Brain microvascular endothelial cell (primary cell): ENCODE measurements at regions not wholly inside any gene's neighbourhood (a gene's known extent, or its start where the extent isn't known, plus 50 kb on each side); places are given as distances from the start of the nearest gene placed in this dataset.

ENCODE experiments used
- DNase-seq: peaks from one replicate; pipeline ENCODE4 v3.0.0-alpha.2; 2020
- H3K27ac ChIP-seq: fragments of 250-450 bp; sonication (Bioruptor Pico); 2 replicates; pipeline ENCODE4 v1.5.1; 2020; ENCODE audit warnings: mild to moderate bottlenecking, moderate library complexity
- H3K27me3 ChIP-seq: fragments of 250-450 bp; sonication (Bioruptor Pico); replicated peaks from 2 replicates; pipeline ENCODE4 v1.5.1; 2020; ENCODE audit warnings: mild to moderate bottlenecking
- H3K36me3 ChIP-seq: fragments of 250-450 bp; sonication (Bioruptor Pico); replicated peaks from 2 replicates; pipeline ENCODE4 v1.5.1; 2020; ENCODE audit warnings: mild to moderate bottlenecking
- H3K4me3 ChIP-seq: 2 replicates; pipeline ENCODE4 v1.5.1; 2011; ENCODE audit warnings: low read depth, mild to moderate bottlenecking, control low read depth, low read length, moderate library complexity
- in situ Hi-C: cut with HindIII; loops from 2 replicates; pipeline ENCODE4 v1.10.0; 2017; ENCODE audit warnings: low sequenced_read_pairs, low pct_ligation_motif_present
- TF ChIP-seq, protein P1 (sequence below): IDR thresholded peaks from 2 replicates; pipeline ENCODE4 v1.5.1; 2011; ENCODE audit warnings: low read depth, mild to moderate bottlenecking, moderate library complexity, low read length, control low read depth, inconsistent platforms; ENCODE audit errors: missing control alignments

DNA sequence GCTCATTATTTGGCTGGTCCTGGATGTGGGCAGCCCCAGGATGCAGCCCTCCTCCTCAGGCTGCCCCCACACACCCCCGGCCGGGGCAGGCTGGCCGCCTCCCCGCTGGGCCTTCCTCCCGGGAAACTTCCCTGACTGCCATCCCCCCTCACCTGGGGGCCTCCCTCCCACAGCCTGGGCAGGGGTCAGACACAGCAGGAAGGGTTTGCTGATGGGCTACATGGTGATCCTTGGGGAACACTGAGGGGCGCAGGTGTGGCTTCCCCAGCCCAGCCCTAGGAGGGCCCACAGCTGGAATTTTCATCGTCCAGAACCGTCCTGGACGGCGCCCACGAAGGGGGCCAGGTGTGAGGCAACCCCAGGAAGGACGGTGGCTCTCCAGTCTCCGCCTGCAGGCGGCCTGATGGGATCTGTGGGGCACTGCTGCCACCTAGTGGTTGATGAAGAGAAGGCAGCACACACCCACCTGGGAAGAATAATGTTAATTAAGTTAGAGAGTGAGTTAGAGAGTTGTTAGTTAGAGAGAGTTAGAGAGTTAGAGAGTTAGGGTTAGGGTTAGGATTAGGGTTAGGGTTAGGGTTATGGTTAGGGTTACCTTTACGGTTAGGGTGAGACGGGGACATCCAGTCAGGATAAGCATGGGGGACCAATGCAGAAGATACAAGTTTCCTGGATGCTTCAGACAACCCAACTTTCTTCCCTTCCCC is 75.9 kb upstream of the PRR5 start:
- peak; percentile 33 for DNase-seq
- Histone ChIP-seq H3K36me3 (no peaks in the 10 kb centered on the region), H3K27ac (no peak overlapping the region), H3K27me3 (no peaks in the 10 kb centered on the region), H3K4me3 (no peak overlapping the region)
- in situ Hi-C loops = no loop called here
- TF ChIP-seq, protein P1, sequence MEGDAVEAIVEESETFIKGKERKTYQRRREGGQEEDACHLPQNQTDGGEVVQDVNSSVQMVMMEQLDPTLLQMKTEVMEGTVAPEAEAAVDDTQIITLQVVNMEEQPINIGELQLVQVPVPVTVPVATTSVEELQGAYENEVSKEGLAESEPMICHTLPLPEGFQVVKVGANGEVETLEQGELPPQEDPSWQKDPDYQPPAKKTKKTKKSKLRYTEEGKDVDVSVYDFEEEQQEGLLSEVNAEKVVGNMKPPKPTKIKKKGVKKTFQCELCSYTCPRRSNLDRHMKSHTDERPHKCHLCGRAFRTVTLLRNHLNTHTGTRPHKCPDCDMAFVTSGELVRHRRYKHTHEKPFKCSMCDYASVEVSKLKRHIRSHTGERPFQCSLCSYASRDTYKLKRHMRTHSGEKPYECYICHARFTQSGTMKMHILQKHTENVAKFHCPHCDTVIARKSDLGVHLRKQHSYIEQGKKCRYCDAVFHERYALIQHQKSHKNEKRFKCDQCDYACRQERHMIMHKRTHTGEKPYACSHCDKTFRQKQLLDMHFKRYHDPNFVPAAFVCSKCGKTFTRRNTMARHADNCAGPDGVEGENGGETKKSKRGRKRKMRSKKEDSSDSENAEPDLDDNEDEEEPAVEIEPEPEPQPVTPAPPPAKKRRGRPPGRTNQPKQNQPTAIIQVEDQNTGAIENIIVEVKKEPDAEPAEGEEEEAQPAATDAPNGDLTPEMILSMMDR = peak; percentile 93

DNA sequence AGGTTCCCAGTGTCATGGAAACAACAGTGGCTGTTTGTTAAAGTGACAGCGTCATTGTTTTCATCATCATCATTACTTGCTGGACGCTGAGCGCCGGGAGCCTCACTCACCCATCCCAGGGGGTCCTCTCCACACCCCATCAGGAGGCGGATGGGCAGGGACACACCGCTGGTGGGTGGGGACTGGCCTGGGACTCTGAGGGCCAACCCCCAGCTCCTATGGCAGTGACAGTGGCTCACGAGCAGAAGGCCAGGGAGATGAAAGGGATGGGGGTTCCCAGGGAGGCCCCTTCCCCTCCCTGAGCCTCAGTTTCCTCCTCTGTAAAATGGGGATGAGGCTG is 76.6 kb upstream of the PRR5 start:
- Histone ChIP-seq H3K36me3 (no peaks in the 10 kb centered on the region), H3K27ac (no peak overlapping the region), H3K4me3 (no peak overlapping the region), H3K27me3 (no peaks in the 10 kb centered on the region)
- in situ Hi-C loops = no loop called here
- DNase-seq = no peak
- TF ChIP-seq, protein P1 = no peak

DNA sequence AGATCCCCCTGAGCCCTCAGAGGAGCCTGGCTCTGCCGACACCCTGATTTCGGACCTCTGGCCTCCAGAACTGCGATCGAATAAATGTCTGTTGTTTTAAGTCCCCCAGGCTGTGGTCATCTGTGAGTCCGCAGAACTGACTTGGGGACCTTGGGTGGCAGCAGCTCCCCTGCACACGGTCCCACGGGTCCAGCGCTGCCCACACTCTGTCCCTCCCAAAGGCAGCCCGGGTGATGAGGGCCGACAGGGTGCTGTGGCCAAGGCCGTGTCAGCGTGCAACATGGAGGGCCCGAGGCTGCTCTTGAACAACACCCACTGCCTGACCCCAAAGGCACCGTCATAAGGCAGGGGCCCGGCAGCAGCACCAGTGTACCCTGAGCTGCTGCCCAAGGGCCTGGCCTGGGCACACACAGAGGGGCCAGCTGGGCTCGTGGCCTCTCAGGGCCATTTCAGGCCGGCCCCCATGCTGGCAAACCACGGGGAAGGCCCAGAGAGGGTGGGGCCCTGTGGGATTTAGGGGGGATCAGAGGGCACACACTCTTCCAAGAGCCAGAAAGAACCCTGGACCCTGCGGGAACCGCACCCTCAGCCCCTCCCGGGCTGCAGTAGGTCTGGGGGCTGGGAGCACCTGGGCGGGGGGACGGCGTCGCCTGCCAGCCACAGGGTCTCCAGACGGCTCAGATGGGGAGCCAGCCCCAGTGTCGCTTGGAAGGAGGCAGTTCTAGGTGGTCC is 77.1 kb upstream of the PRR5 start:
- DNase-seq = no peak
- TF ChIP-seq, protein P1 = no peak
- Histone ChIP-seq H3K36me3 (no peaks in the 10 kb centered on the region), H3K27me3 (no peaks in the 10 kb centered on the region), H3K4me3 (no peak overlapping the region), H3K27ac (no peak overlapping the region)
- in situ Hi-C loops = no loop called here

GRCh38 chr22:44623771-44624510 is 78.1 kb upstream of the PRR5 start:
- in situ Hi-C loops = no loop called here

GRCh38 chr22:44622679-44623078 is 79.3 kb upstream of the PRR5 start:
- Histone ChIP-seq H3K27me3 (no peaks in the 10 kb centered on the region), H3K27ac (no peak overlapping the region), H3K4me3 (no peak overlapping the region), H3K36me3 (no peaks in the 10 kb centered on the region)
- TF ChIP-seq, protein P1 = no peak
- in situ Hi-C loops = no loop called here
- no peak for DNase-seq

More at GRCh38 chr22:44623771-44624510, 78.1 kb upstream of the PRR5 start:
- Histone ChIP-seq H3K36me3 (no peaks in the 10 kb centered on the region), H3K27me3 (no peaks in the 10 kb centered on the region), H3K27ac (no peak overlapping the region), H3K4me3 (no peak overlapping the region)
- peak; percentile 11 for DNase-seq
- TF ChIP-seq, protein P1 = peak; percentile 76
